ENCODE measurements at regions not wholly inside any gene's neighbourhood (a gene's known extent, or its start where the extent isn't known, plus 50 kb on each side); places are given as distances from the start of the nearest gene placed in this dataset.

GRCh38 chr10:3249307-3249889 lies 76.8 kb upstream of the PITRM1 start:
- Histone ChIP-seq H3K27me3 (ENCODE audit: insufficient read depth, low read depth, severe bottlenecking) (no peaks in the 10 kb centered on the region), H3K36me3 (no peaks in the 10 kb centered on the region), H3K27ac (no peak overlapping the region), H3K4me3 (ENCODE audit: low read depth, low read length) (no peak overlapping the region), H3K9me3 (ENCODE audit: severe bottlenecking) (no peaks in the 10 kb centered on the region)
- TF ChIP-seq CTCF (IDR thresholded peaks at IDR 0.05; ENCODE audit: low read depth, low read length): no peak
- DNase-seq: no peak

- DNase-seq: no peak
- no peak overlapping the region for H3K27ac ChIP-seq
- TF ChIP-seq CTCF (IDR thresholded peaks at IDR 0.05; ENCODE audit: low read depth, low read length): no peak
- no peak overlapping the region for H3K4me3 ChIP-seq (ENCODE audit: low read depth, low read length)
- no peaks in the 10 kb centered on the region for H3K36me3 ChIP-seq
- no peaks in the 10 kb centered on the region for H3K9me3 ChIP-seq (ENCODE audit: severe bottlenecking)
- H3K27me3 ChIP-seq (ENCODE audit: insufficient read depth, low read depth, severe bottlenecking): no peaks in the 10 kb centered on the region
Measured at GRCh38 chr10:3248526-3249306, 76.1 kb upstream of the PITRM1 start.

DNA sequence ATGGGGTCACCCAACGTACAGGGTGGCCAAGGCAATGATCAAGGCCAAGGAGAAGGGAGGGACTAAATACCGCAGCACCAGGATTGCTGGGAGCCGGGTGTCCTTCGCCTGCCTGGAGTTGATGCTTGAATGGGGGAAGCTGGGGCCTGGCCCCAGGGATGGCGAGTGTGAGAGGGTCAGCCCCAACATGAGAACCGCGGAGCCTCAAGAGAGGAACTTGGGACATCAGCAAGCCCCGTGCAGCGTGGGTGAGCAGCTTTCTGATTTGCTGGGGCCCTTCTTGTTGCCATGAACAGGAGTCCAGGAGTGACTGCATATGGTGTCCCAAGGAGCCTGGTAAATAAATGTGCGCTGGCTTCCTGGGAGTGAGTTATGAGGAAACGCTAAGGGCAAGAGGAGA lies 72.8 kb upstream of the PITRM1 start:
- no peak for TF ChIP-seq CTCF (IDR thresholded peaks at IDR 0.05; ENCODE audit: low read depth, low read length)
- no peak overlapping the region for H3K27ac ChIP-seq
- DNase-seq: no peak
- no peaks in the 10 kb centered on the region for H3K9me3 ChIP-seq (ENCODE audit: severe bottlenecking)
- H3K36me3 ChIP-seq: no peaks in the 10 kb centered on the region
- no peaks in the 10 kb centered on the region for H3K27me3 ChIP-seq (ENCODE audit: insufficient read depth, low read depth, severe bottlenecking)
- no peak overlapping the region for H3K4me3 ChIP-seq (ENCODE audit: low read depth, low read length)

- DNase-seq: no peak
- Histone ChIP-seq H3K4me3 (ENCODE audit: low read depth, low read length) (no peak overlapping the region), H3K27me3 (ENCODE audit: insufficient read depth, low read depth, severe bottlenecking) (no peaks in the 10 kb centered on the region), H3K9me3 (ENCODE audit: severe bottlenecking) (no peaks in the 10 kb centered on the region), H3K27ac (no peak overlapping the region), H3K36me3 (no peaks in the 10 kb centered on the region)
- no peak for TF ChIP-seq CTCF (IDR thresholded peaks at IDR 0.05; ENCODE audit: low read depth, low read length)
Measured at GRCh38 chr10:3241967-3242650, 69.5 kb upstream of the PITRM1 start.

DNA sequence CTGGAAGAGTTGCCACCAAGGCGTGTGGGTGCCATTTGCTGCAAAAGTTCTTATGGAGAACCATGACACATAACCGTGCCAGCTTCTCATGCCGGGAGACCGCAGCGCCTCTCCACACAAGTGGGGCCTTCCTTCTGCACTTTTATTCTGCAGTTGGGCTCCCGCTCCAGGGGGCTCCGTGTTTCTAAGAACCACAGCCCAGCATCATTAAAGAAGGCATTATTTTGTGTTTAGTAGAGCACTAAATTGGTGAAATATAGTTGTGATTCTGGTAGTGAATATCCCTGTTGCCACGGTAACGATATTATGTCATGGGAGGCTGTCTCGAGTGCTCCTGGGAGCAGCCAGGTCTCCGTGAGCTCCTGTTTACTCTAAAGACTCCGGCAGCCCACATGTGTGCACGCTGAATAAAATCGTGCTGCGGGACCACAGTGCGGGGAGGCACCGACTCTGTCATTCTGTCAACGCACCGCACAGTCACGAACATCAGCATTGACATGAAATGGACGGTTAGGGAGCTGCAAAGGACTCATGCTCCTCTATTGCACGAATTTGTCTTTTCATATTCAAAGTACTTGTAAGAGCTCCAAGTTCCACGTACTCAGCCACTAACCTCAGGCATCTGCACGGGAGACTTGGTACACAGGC lies 68.8 kb upstream of the PITRM1 start:
- TF ChIP-seq CTCF (IDR thresholded peaks at IDR 0.05; ENCODE audit: low read depth, low read length): no peak
- Histone ChIP-seq H3K27me3 (ENCODE audit: insufficient read depth, low read depth, severe bottlenecking) (no peaks in the 10 kb centered on the region), H3K36me3 (no peaks in the 10 kb centered on the region), H3K27ac (no peak overlapping the region), H3K4me3 (ENCODE audit: low read depth, low read length) (no peak overlapping the region), H3K9me3 (ENCODE audit: severe bottlenecking) (no peaks in the 10 kb centered on the region)
- no peak for DNase-seq

Data from WERI-Rb-1 (cell line).